Breast epithelium (tissue), 3 donors: ENCODE measurements at regions not wholly inside any gene's neighbourhood (a gene's known extent, or its start where the extent isn't known, plus 50 kb on each side); places are given as distances from the start of the nearest gene placed in this dataset.

Experiments used
- CTCF ChIP-seq, 3 donors: fragments of 450-650 bp; IDR thresholded peaks; one replicate each; pipeline ENCODE4 v1.5.1; 2016 to 2017; ENCODE audit warnings: antibody characterized with exemption in 3 of 3, mild to moderate bottlenecking in 3 of 3, moderate library complexity in 3 of 3
- POLR2A ChIP-seq: fragments of 450-650 bp; IDR thresholded peaks from one replicate; pipeline ENCODE4 v1.6.1; 2016; ENCODE audit warnings: antibody characterized with exemption, mild to moderate bottlenecking, moderate library complexity

DNA sequence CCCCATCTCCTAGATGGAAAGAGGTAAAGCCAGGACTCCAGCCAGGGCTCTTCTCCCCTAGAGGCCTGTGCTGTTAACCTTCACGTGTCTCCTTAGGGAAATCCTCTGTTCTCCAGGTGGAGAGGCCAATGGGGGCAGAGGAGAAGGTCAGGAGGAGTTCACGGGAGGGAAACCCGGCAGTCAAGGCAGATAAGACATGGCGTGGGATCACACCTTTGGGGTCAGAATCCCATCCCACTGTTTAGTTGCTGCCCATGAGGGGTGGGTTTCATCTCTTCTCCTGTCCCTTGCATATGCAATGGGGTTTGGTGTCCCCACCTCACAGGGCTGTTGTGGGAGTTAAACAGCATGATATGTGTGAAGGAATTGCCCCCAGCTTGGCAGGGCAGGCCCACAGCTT is 469.7 kb downstream of the TBC1D22A start:
- TF ChIP-seq POLR2A (no peak), CTCF (IDR thresholded peaks at IDR 0.05) (no peak)
